SK-N-SH (cell line): ENCODE measurements at regions not wholly inside any gene's neighbourhood (a gene's known extent, or its start where the extent isn't known, plus 50 kb on each side); places are given as distances from the start of the nearest gene placed in this dataset.

ENCODE experiments used
- CTCF ChIA-PET: fragments of 300-600, 350-600 bp; formaldehyde crosslinking; extraction: SDS; loops from one replicate; lab custom pipeline; 2021; lab: Yijun Ruan, JAX
- POLR2A ChIA-PET: fragments of 350-600 bp; sonication (Branson Sonifier 250); formaldehyde crosslinking; extraction: SDS; loops from one replicate; lab custom pipeline; 2020; ENCODE audit warnings: antibody characterized with exemption, inconsistent platforms; lab: Yijun Ruan, JAX
- DNase-seq: peaks from one replicate; pipeline ENCODE4 v3.0.0; 2012
- H2AFZ ChIP-seq: fragments of 200-600 bp; sonication (generic); 2 replicates; pipeline ENCODE4 v1.8.1; 2016; ENCODE audit warnings: antibody characterized with exemption, mild to moderate bottlenecking, low read depth
- H3F3A ChIP-seq: fragments of 200-600 bp; sonication (generic); replicated peaks from 2 replicates; pipeline ENCODE3; 2016; ENCODE audit warnings: antibody characterized with exemption, mild to moderate bottlenecking; ENCODE audit not compliant: insufficient read depth
- H3K27ac ChIP-seq, 2 experiments: fragments of 200-500 bp in 1 of 2; fragments of 200-600 bp in 1 of 2; sonication (Bioruptor generic) in 1 of 2; sonication (generic), shearing (Covaris generic) in 1 of 2; 2 replicates each; pipeline versions ENCODE4 v1.5.1 to v1.6.1; 2014 to 2016; ENCODE audit warnings: low read depth in 2 of 2, inconsistent platforms in 1 of 2, low read length in 1 of 2, mild to moderate bottlenecking in 1 of 2, mixed read lengths in 1 of 2
- H3K27me3 ChIP-seq: fragments of 200-600 bp; sonication (generic), shearing (Covaris generic); 2 replicates; pipeline ENCODE4 v1.6.1; 2016; ENCODE audit warnings: mixed run types; ENCODE audit not compliant: insufficient read depth
- H3K36me3 ChIP-seq, 2 experiments: fragments of 200-500 bp in 1 of 2; fragments of 200-600 bp in 1 of 2; sonication (Bioruptor generic) in 1 of 2; sonication (generic) in 1 of 2; replicated peaks in 1 of 2; 2 replicates each; pipeline versions ENCODE3 to v1.5.1; 2014 to 2016; ENCODE audit warnings: low read length in 1 of 2, mild to moderate bottlenecking in 1 of 2; ENCODE audit not compliant: insufficient read depth in 2 of 2, control insufficient read depth in 1 of 2
- H3K4me1 ChIP-seq, 2 experiments: fragments of 200-500 bp in 1 of 2; fragments of 200-600 bp in 1 of 2; sonication (Bioruptor generic) in 1 of 2; sonication (generic), shearing (Covaris generic) in 1 of 2; 2 replicates each; pipeline versions ENCODE4 v1.5.1 to v1.6.1; 2014 to 2016; ENCODE audit warnings: low read depth in 1 of 2, low read length in 1 of 2, mixed run types in 1 of 2; ENCODE audit not compliant: insufficient read depth in 2 of 2, control insufficient read depth in 1 of 2
- H3K4me2 ChIP-seq: fragments of 200-600 bp; sonication (generic), shearing (Covaris generic); 2 replicates; pipeline ENCODE4 v1.6.1; 2017; ENCODE audit warnings: mixed run types
- H3K4me3 ChIP-seq, 2 experiments: fragments of 200-500 bp in 1 of 2; fragments of 200-600 bp in 1 of 2; sonication (Bioruptor generic) in 1 of 2; sonication (generic), shearing (Covaris generic) in 1 of 2; 2 replicates each; pipeline versions ENCODE4 v1.5.1 to v1.8.1; 2014 to 2016; ENCODE audit warnings: low read depth in 2 of 2, inconsistent platforms in 1 of 2, low read length in 1 of 2, mild to moderate bottlenecking in 1 of 2, mixed read lengths in 1 of 2, moderate library complexity in 1 of 2
- H3K79me2 ChIP-seq: fragments of 200-600 bp; sonication (generic); 2 replicates; pipeline ENCODE4 v1.8.1; 2017; ENCODE audit warnings: mild to moderate bottlenecking; ENCODE audit not compliant: insufficient read depth
- H3K9ac ChIP-seq: fragments of 200-600 bp; sonication (generic); 2 replicates; pipeline ENCODE4 v1.6.1; 2017; ENCODE audit warnings: mixed run types
- H3K9me2 ChIP-seq: fragments of 200-600 bp; sonication (generic); 2 replicates; pipeline ENCODE4 v1.6.1; 2017; ENCODE audit warnings: mixed run types
- H3K9me3 ChIP-seq: fragments of 200-600 bp; sonication (generic); 2 replicates; pipeline ENCODE4 v1.6.1; 2017; ENCODE audit warnings: mixed run types, mild to moderate bottlenecking, moderate library complexity
- H4K20me1 ChIP-seq: fragments of 200-600 bp; sonication (generic); 2 replicates; pipeline ENCODE4 v1.6.1; 2017; ENCODE audit warnings: mild to moderate bottlenecking, mixed run types; ENCODE audit not compliant: insufficient read depth
- CHD2 ChIP-seq: fragments of 150-350 bp; IDR thresholded peaks from 2 replicates; pipeline ENCODE4 v1.6.1; 2018; ENCODE audit warnings: low read length; ENCODE audit not compliant: partially characterized antibody
- EP300 ChIP-seq, 2 experiments: IDR thresholded peaks; 2 replicates each; pipeline versions ENCODE4 v1.4.0 to v1.6.1; 2012; ENCODE audit warnings: borderline replicate concordance in 1 of 2, low read depth in 1 of 2, low read length in 1 of 2
- FOSL2 ChIP-seq: IDR thresholded peaks from 2 replicates; pipeline ENCODE4 v1.4.0; 2012; ENCODE audit warnings: low read depth, mild to moderate bottlenecking, moderate library complexity, borderline replicate concordance
- FOXJ3 ChIP-seq: sonication (generic); formaldehyde crosslinking; IDR thresholded peaks from 2 replicates; pipeline ENCODE4 v1.5.1; 2020; ENCODE audit warnings: mild to moderate bottlenecking, missing genetic modification reagents
- NFIC ChIP-seq: IDR thresholded peaks from 2 replicates; pipeline ENCODE4 v1.4.0; 2012; ENCODE audit warnings: borderline replicate concordance
- SMC3 ChIP-seq: IDR thresholded peaks from 2 replicates; pipeline ENCODE4 v1.6.1; 2012; ENCODE audit warnings: low read depth, low read length, improper control_type of control experiment
- YY1 ChIP-seq: IDR thresholded peaks from 2 replicates; pipeline ENCODE4 v1.4.0; 2012; ENCODE audit warnings: low read depth, mild to moderate bottlenecking
- WGBS: methylation state at CpG from one replicate; pipeline ENCODE4 v1.1.6; 2017; ENCODE audit warnings: low lambda C conversion rate; 5-methylcytosine and 5-hydroxymethylcytosine counted together
- TF ChIP-seq, protein P1 (sequence below): IDR thresholded peaks from 2 replicates; pipeline ENCODE4 v1.4.0; 2012; ENCODE audit warnings: low read depth
- TF ChIP-seq, protein P2 (sequence below): IDR thresholded peaks from 2 replicates; pipeline ENCODE4 v1.4.0; 2012; ENCODE audit warnings: low read depth, borderline replicate concordance
- TF ChIP-seq, protein P3 (sequence below): fragments of 150-350 bp; IDR thresholded peaks from 2 replicates; pipeline ENCODE4 v1.6.1; 2016; ENCODE audit warnings: mild to moderate bottlenecking, low read depth, low read length
- TF ChIP-seq, protein P4 (sequence below): IDR thresholded peaks from 2 replicates; pipeline ENCODE4; 2012

DNA sequence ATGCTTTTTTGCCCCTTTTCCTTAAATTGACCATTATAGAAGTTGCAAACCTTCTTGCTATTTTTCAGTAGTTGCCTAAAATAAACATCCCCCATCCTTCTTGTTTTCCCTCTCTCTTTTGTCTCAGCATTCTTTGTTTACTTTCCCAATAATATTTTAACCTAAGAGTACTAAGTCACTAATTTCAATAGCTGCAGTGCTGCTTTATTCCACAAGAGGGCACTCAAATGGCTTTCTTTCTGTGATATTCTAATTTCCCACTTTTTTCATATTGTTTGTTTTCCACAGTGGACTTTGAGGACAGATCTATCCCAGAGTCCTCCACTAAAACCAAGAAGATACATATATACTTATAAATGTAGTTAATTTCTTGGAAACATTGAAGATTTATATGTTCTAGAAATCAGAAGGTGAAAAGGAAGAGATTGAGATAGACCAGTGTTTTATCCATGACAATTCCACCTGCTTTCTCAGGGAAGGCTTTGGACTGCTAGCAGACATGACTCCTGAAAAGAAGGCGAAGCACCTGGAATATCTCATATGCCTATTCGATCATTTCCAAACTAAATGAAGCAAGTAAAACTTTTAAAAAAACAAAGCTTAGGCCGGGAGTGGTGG lies 104.8 kb upstream of the GRIK1 start (continued):
- TF ChIP-seq EP300 (IDR thresholded peaks at IDR 0.05; ENCODE audit: borderline replicate concordance in 1 of 2, low read depth in 1 of 2, low read length in 1 of 2) (no peak), CHD2 (no peak), NFIC (no peak), FOSL2 (no peak)

DNA sequence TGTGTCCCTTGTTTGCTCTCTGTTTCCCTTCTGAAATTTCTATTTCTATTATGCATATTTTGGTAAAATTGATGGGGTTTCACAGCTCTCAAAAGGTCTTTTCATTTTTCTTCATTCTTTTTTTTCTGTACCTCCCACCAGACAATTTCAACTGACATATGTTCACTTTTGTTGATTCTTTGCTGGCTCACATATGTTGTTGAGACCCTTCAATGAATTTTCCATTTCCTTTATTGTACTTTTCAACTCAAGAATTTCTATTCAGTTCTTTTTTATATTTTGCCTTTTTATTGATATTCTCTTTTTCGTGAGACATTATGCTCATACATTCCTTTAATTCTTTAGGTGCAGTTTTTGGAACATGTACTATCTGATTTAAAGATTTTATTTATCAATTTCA lies 102.6 kb upstream of the GRIK1 start:
- Histone ChIP-seq H3K4me3 (no peak overlapping the region), H3K9me2 (no peaks in the 10 kb centered on the region), H3F3A (no peaks in the 10 kb centered on the region), H4K20me1 (no peaks in the 10 kb centered on the region), H3K9me3 (no peaks in the 10 kb centered on the region), H3K9ac (no peak overlapping the region), H3K27ac (no peak overlapping the region), H3K4me2 (no peak overlapping the region), H3K36me3 (no peaks in the 10 kb centered on the region), H3K27me3 (no peaks in the 10 kb centered on the region; the same call in 1 of the 2 replicates), H2AFZ (no peak overlapping the region), H3K79me2 (no peaks in the 10 kb centered on the region), H3K4me1 (no peaks in the 10 kb centered on the region)
- TF ChIP-seq FOXJ3 (no peak), YY1 (no peak), SMC3 (no peak), NFIC (no peak)
- TF ChIP-seq, protein P1, sequence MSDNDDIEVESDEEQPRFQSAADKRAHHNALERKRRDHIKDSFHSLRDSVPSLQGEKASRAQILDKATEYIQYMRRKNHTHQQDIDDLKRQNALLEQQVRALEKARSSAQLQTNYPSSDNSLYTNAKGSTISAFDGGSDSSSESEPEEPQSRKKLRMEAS: no peak
- TF ChIP-seq, protein P2, sequence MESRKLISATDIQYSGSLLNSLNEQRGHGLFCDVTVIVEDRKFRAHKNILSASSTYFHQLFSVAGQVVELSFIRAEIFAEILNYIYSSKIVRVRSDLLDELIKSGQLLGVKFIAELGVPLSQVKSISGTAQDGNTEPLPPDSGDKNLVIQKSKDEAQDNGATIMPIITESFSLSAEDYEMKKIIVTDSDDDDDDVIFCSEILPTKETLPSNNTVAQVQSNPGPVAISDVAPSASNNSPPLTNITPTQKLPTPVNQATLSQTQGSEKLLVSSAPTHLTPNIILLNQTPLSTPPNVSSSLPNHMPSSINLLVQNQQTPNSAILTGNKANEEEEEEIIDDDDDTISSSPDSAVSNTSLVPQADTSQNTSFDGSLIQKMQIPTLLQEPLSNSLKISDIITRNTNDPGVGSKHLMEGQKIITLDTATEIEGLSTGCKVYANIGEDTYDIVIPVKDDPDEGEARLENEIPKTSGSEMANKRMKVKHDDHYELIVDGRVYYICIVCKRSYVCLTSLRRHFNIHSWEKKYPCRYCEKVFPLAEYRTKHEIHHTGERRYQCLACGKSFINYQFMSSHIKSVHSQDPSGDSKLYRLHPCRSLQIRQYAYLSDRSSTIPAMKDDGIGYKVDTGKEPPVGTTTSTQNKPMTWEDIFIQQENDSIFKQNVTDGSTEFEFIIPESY: no peak
- TF ChIP-seq, protein P3, sequence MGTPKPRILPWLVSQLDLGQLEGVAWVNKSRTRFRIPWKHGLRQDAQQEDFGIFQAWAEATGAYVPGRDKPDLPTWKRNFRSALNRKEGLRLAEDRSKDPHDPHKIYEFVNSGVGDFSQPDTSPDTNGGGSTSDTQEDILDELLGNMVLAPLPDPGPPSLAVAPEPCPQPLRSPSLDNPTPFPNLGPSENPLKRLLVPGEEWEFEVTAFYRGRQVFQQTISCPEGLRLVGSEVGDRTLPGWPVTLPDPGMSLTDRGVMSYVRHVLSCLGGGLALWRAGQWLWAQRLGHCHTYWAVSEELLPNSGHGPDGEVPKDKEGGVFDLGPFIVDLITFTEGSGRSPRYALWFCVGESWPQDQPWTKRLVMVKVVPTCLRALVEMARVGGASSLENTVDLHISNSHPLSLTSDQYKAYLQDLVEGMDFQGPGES: no peak
- TF ChIP-seq, protein P4, sequence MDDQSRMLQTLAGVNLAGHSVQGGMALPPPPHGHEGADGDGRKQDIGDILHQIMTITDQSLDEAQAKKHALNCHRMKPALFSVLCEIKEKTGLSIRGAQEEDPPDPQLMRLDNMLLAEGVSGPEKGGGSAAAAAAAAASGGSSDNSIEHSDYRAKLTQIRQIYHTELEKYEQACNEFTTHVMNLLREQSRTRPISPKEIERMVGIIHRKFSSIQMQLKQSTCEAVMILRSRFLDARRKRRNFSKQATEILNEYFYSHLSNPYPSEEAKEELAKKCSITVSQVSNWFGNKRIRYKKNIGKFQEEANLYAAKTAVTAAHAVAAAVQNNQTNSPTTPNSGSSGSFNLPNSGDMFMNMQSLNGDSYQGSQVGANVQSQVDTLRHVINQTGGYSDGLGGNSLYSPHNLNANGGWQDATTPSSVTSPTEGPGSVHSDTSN: no peak
- WGBS: 2% methylated on average over 1 of the region's 1 CpG
- no peak for DNase-seq
- POLR2A ChIA-PET: no interaction called here
- CTCF ChIA-PET: interaction anchor here (0.6 kb wide), 1 partner anchor 38 kb away, joined by 3 read pairs; no protein-coding TSS in a partner anchor
